HepG2 (cell line): ENCODE measurements at regions not wholly inside any gene's neighbourhood (a gene's known extent, or its start where the extent isn't known, plus 50 kb on each side); places are given as distances from the start of the nearest gene placed in this dataset.

Experiments
- ARNT ChIP-seq: fragments of 450-650 bp; IDR thresholded peaks from 2 replicates; pipeline ENCODE4 v1.6.1; 2017
- BHLHE40 ChIP-seq: IDR thresholded peaks from 2 replicates; pipeline ENCODE4 v1.6.1; 2011; ENCODE audit warnings: low read length, improper control_type of control experiment
- CTCF ChIP-seq: sonication (generic); formaldehyde crosslinking; IDR thresholded peaks from 2 replicates; pipeline ENCODE4 v1.5.0; 2020; ENCODE audit warnings: mild to moderate bottlenecking, missing genetic modification reagents, moderate library complexity
- FOSL1 ChIP-seq: sonication (generic); formaldehyde crosslinking; IDR thresholded peaks from 2 replicates; pipeline ENCODE4 v1.9.0; 2021; ENCODE audit warnings: missing genetic modification reagents, borderline replicate concordance

GRCh38 chr10:10967029-10967428 lies 50.6 kb upstream of the CELF2 start:
- TF ChIP-seq FOSL1 (CRISPR knock-in tag) (no peak), ARNT (no peak), CTCF (CRISPR knock-in tag) (no peak), BHLHE40 (no peak)
